ENCODE measurements at regions not wholly inside any gene's neighbourhood (a gene's known extent, or its start where the extent isn't known, plus 50 kb on each side); places are given as distances from the start of the nearest gene placed in this dataset.

DNA sequence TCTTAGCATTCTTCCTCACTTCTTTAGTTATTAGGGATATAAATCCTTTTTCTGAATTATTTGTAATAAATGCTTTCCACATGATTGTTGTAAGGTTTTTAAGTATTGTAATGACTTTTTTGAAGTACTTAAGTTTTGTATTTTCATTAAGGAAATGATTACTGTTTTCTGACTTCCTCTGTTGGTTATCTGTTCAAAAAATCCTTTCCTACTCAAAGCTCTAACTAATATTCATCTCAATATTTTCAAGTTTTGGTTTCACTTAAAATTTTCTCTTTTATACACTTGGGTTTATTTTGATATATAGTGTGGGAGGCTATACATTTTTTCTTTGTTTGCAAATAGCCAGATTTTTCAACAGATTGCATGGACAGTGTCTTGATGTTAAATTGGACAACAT lies 59.9 kb upstream of the NHLH2 start:
- H3K9ac ChIP-seq (ENCODE audit: insufficient read depth in 1 of 2, low read depth in 2 of 2, low read length in 2 of 2), result no peak overlapping the region
- no peak for ATAC-seq
- ChIA-PET POLR2A (no interaction called here), CTCF (ENCODE audit: low intra/inter-chr PET ratio) (no interaction called here)
- H3K79me2 ChIP-seq (ENCODE audit: control insufficient read depth, insufficient read depth, low read length), result no peaks in the 10 kb centered on the region
- intact Hi-C loops (cut with micrococcal nuclease), result no loop called here
- H3K4me1 ChIP-seq (replicated peaks in 1 of 2; ENCODE audit: control insufficient read depth in 2 of 2, insufficient read depth in 2 of 2, low read length in 2 of 2), result no peaks in the 10 kb centered on the region
- FAIRE-seq, result no peak
- no peaks in the 10 kb centered on the region for H4K20me1 ChIP-seq (replicated peaks; ENCODE audit: control insufficient read depth, insufficient read depth, low read length)
- DNase-seq (ENCODE audit: extremely low read depth in 1 of 4, low spot score in 3 of 4), result no peak
- TF ChIP-seq ATF1 (CRISPR knock-in tag; IDR thresholded peaks at IDR 0.05) (no peak), ATF1 (tag; IDR thresholded peaks at IDR 0.05) (no peak), ETV5 (CRISPR knock-in tag; IDR thresholded peaks at IDR 0.05; ENCODE audit: low read depth) (no peak), DIDO1 (tag; IDR thresholded peaks at IDR 0.05; ENCODE audit: low read depth) (no peak), RBFOX2 (IDR thresholded peaks at IDR 0.05; ENCODE audit: low read depth, low read length) (no peak), SMARCE1 (IDR thresholded peaks at IDR 0.05) (no peak), BDP1 (IDR thresholded peaks at IDR 0.05; ENCODE audit: insufficient read depth, insufficient read length) (no peak), RBM17 (IDR thresholded peaks at IDR 0.05; ENCODE audit: borderline replicate concordance, low read depth, low read length) (no peak), ZNF589 (CRISPR knock-in tag; IDR thresholded peaks at IDR 0.05; ENCODE audit: low read depth) (no peak), CREBBP (IDR thresholded peaks at IDR 0.05; ENCODE audit: low read depth, low read length) (no peak), ZNF274 (IDR thresholded peaks at IDR 0.05; ENCODE audit: borderline replicate concordance, low read depth, low read length) (no peak), E2F3 (CRISPR knock-in tag; IDR thresholded peaks at IDR 0.05) (no peak), JUND (IDR thresholded peaks at IDR 0.05; ENCODE audit: borderline replicate concordance, low read depth, low read length) (no peak), JUND (tag; IDR thresholded peaks at IDR 0.05; ENCODE audit: borderline replicate concordance, low read depth, low read length) (no peak), ZNF766 (CRISPR knock-in tag; conservative IDR thresholded peaks at IDR 0.05) (no peak), CREM (IDR thresholded peaks at IDR 0.05; ENCODE audit: low read depth) (no peak)
- TF ChIP-seq, protein P1, sequence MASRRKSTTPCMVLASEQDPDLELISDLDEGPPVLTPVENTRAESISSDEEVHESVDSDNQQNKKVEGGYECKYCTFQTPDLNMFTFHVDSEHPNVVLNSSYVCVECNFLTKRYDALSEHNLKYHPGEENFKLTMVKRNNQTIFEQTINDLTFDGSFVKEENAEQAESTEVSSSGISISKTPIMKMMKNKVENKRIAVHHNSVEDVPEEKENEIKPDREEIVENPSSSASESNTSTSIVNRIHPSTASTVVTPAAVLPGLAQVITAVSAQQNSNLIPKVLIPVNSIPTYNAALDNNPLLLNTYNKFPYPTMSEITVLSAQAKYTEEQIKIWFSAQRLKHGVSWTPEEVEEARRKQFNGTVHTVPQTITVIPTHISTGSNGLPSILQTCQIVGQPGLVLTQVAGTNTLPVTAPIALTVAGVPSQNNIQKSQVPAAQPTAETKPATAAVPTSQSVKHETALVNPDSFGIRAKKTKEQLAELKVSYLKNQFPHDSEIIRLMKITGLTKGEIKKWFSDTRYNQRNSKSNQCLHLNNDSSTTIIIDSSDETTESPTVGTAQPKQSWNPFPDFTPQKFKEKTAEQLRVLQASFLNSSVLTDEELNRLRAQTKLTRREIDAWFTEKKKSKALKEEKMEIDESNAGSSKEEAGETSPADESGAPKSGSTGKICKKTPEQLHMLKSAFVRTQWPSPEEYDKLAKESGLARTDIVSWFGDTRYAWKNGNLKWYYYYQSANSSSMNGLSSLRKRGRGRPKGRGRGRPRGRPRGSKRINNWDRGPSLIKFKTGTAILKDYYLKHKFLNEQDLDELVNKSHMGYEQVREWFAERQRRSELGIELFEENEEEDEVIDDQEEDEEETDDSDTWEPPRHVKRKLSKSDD (conservative IDR thresholded peaks at IDR 0.05; ENCODE audit: low read length), result no peak
- TF ChIP-seq, protein P2, sequence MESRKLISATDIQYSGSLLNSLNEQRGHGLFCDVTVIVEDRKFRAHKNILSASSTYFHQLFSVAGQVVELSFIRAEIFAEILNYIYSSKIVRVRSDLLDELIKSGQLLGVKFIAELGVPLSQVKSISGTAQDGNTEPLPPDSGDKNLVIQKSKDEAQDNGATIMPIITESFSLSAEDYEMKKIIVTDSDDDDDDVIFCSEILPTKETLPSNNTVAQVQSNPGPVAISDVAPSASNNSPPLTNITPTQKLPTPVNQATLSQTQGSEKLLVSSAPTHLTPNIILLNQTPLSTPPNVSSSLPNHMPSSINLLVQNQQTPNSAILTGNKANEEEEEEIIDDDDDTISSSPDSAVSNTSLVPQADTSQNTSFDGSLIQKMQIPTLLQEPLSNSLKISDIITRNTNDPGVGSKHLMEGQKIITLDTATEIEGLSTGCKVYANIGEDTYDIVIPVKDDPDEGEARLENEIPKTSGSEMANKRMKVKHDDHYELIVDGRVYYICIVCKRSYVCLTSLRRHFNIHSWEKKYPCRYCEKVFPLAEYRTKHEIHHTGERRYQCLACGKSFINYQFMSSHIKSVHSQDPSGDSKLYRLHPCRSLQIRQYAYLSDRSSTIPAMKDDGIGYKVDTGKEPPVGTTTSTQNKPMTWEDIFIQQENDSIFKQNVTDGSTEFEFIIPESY (CRISPR knock-in tag; IDR thresholded peaks at IDR 0.05), result no peak
- no peak overlapping the region for H2AFZ ChIP-seq (ENCODE audit: low read depth, low read length)
- no peaks in the 10 kb centered on the region for H3K9me1 ChIP-seq (ENCODE audit: control insufficient read depth, insufficient read depth, low read length)
- no peaks in the 10 kb centered on the region for H3K36me3 ChIP-seq (ENCODE audit: control insufficient read depth, insufficient read depth, low read length)
- no peak overlapping the region for H3K27ac ChIP-seq (ENCODE audit: extremely low read depth, low read depth, low read length)
- in situ Hi-C loops (cut with MboI), result no loop called here
- BruUV-seq (replicated peaks), result no TSS peak
- no peaks in the 10 kb centered on the region for H3K27me3 ChIP-seq (ENCODE audit: control insufficient read depth in 2 of 2, insufficient read depth in 2 of 2, low read length in 2 of 2)
- no peak overlapping the region for H3K4me3 ChIP-seq
- H3K4me2 ChIP-seq (ENCODE audit: insufficient read depth, low read length), result no peak overlapping the region
- H3K9me3 ChIP-seq (replicated peaks; ENCODE audit: control insufficient read depth, insufficient read depth, low read depth, low read length), result no peaks in the 10 kb centered on the region
